Panc1 (cell line): ENCODE measurements at regions not wholly inside any gene's neighbourhood (a gene's known extent, or its start where the extent isn't known, plus 50 kb on each side); places are given as distances from the start of the nearest gene placed in this dataset.
"Not testable (repeated sequence)": the region's sequence is repeated elsewhere in the genome, so short reads cannot be mapped to it uniquely, and the experiment has no call there.

ENCODE experiments used
- POLR2AphosphoS5 ChIP-seq: IDR thresholded peaks from 2 replicates; pipeline ENCODE4 v1.6.1; 2012; ENCODE audit warnings: mild to moderate bottlenecking, low read depth, low read length, moderate library complexity
- REST ChIP-seq, 2 experiments: IDR thresholded peaks; 2 replicates each; pipeline ENCODE4 v1.6.1; 2011 to 2012; ENCODE audit warnings: low read depth in 2 of 2, control low read depth in 1 of 2, low read length in 1 of 2, mild to moderate bottlenecking in 1 of 2, moderate library complexity in 1 of 2; ENCODE audit not compliant: insufficient read depth in 1 of 2
- TCF7L2 ChIP-seq: IDR thresholded peaks from 2 replicates; pipeline ENCODE4 v1.6.1; 2011; ENCODE audit warnings: mild to moderate bottlenecking, low read depth, low read length, inconsistent platforms
- TF ChIP-seq, protein P1 (sequence below): fragments of 450-650 bp; IDR thresholded peaks from 2 replicates; pipeline ENCODE4 v1.5.1; 2017; ENCODE audit warnings: mild to moderate bottlenecking

DNA sequence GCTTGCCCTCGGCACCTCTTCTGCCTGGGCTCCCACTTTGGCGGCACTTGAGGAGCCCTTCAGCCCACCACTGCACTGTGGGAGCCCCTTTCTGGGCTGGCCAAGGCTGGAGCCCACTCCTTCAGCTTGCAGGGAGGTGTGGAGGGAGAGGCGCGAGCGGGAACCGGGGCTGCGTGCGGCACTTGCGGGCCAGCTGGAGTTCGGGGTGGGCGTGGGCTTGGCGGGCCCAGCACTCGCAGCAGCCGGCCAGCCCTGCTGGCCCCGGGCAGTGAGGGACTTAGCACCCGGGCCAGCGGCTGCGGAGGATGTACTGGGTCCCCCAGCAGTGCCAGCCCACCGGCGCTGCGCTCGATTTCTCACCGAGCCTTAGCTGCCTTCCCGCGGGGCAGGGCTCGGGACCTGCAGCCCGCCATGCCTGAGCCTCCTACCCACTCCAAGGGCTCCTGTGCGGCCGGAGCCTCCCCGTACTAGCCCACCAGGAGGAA is 699.1 kb downstream of the C12orf50 start:
- TF ChIP-seq, protein P1, sequence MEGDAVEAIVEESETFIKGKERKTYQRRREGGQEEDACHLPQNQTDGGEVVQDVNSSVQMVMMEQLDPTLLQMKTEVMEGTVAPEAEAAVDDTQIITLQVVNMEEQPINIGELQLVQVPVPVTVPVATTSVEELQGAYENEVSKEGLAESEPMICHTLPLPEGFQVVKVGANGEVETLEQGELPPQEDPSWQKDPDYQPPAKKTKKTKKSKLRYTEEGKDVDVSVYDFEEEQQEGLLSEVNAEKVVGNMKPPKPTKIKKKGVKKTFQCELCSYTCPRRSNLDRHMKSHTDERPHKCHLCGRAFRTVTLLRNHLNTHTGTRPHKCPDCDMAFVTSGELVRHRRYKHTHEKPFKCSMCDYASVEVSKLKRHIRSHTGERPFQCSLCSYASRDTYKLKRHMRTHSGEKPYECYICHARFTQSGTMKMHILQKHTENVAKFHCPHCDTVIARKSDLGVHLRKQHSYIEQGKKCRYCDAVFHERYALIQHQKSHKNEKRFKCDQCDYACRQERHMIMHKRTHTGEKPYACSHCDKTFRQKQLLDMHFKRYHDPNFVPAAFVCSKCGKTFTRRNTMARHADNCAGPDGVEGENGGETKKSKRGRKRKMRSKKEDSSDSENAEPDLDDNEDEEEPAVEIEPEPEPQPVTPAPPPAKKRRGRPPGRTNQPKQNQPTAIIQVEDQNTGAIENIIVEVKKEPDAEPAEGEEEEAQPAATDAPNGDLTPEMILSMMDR, result not testable (repeated sequence)
- TF ChIP-seq POLR2AphosphoS5; TCF7L2; REST (IDR thresholded peaks at IDR 0.05; ENCODE audit: insufficient read depth in 1 of 2, low read depth in 2 of 2, low read length in 1 of 2): not testable (repeated sequence)
